ENCODE measurements at regions not wholly inside any gene's neighbourhood (a gene's known extent, or its start where the extent isn't known, plus 50 kb on each side); places are given as distances from the start of the nearest gene placed in this dataset.

- H3K27ac ChIP-seq, result no peak overlapping the region
- TF ChIP-seq ZFX (IDR thresholded peaks at IDR 0.05; ENCODE audit: borderline replicate concordance) (no peak), CTCF (IDR thresholded peaks at IDR 0.05) (no peak)
Observed at GRCh38 chr17:36816907-36817288, 120.4 kb upstream of the LHX1 start.

- TF ChIP-seq ZFX (IDR thresholded peaks at IDR 0.05; ENCODE audit: borderline replicate concordance) (no peak), CTCF (IDR thresholded peaks at IDR 0.05) (no peak)
- no peak overlapping the region for H3K27ac ChIP-seq
Observed at GRCh38 chr17:36817483-36818048, 119.7 kb upstream of the LHX1 start.

GRCh38 chr17:36818134-36818825 is 119.0 kb upstream of the LHX1 start:
- no peak for TF ChIP-seq CTCF (IDR thresholded peaks at IDR 0.05)
- no peak for TF ChIP-seq ZFX (IDR thresholded peaks at IDR 0.05; ENCODE audit: borderline replicate concordance)
- H3K27ac ChIP-seq, result no peak overlapping the region

- H3K27ac ChIP-seq, result no peak overlapping the region
- TF ChIP-seq CTCF (IDR thresholded peaks at IDR 0.05), result no peak
- TF ChIP-seq ZFX (IDR thresholded peaks at IDR 0.05; ENCODE audit: borderline replicate concordance), result no peak
Observed at GRCh38 chr17:36823850-36824677, 113.2 kb upstream of the LHX1 start.

- no peak overlapping the region for H3K27ac ChIP-seq
- TF ChIP-seq ZFX (IDR thresholded peaks at IDR 0.05; ENCODE audit: borderline replicate concordance) (no peak), CTCF (IDR thresholded peaks at IDR 0.05) (no peak)
Observed at GRCh38 chr17:36824678-36825101, 112.6 kb upstream of the LHX1 start.

GRCh38 chr17:36825113-36825512 is 112.2 kb upstream of the LHX1 start:
- no peak overlapping the region for H3K27ac ChIP-seq
- no peak for TF ChIP-seq ZFX (IDR thresholded peaks at IDR 0.05; ENCODE audit: borderline replicate concordance)
- TF ChIP-seq CTCF (IDR thresholded peaks at IDR 0.05), result no peak

- no peak overlapping the region for H3K27ac ChIP-seq
- no peak for TF ChIP-seq CTCF (IDR thresholded peaks at IDR 0.05)
- no peak for TF ChIP-seq ZFX (IDR thresholded peaks at IDR 0.05; ENCODE audit: borderline replicate concordance)
Observed at GRCh38 chr17:36825521-36825920, 111.8 kb upstream of the LHX1 start.
